Endodermal cell (in vitro differentiated cells): ENCODE measurements at regions not wholly inside any gene's neighbourhood (a gene's known extent, or its start where the extent isn't known, plus 50 kb on each side); places are given as distances from the start of the nearest gene placed in this dataset.

Source experiments
- DNase-seq: peaks from one replicate; pipeline ENCODE4 v3.0.0-alpha.2; 2017
- H3K27ac ChIP-seq: 2 replicates; pipeline ENCODE4 v1.5.1; 2013; ENCODE audit warnings: mild to moderate bottlenecking, low read depth, low read length, moderate library complexity
- H3K27me3 ChIP-seq: 2 replicates; pipeline ENCODE4 v1.6.1; 2013; ENCODE audit warnings: mild to moderate bottlenecking, low read length, moderate library complexity; ENCODE audit not compliant: insufficient read depth, control insufficient read depth, poor library complexity, severe bottlenecking
- H3K36me3 ChIP-seq: 2 replicates; pipeline ENCODE4 v1.7.0; 2013; ENCODE audit warnings: mild to moderate bottlenecking, low read length, moderate library complexity; ENCODE audit not compliant: control insufficient read depth, insufficient read depth
- H3K4me1 ChIP-seq: one replicate; pipeline ENCODE4 v1.7.0; 2013; ENCODE audit warnings: low read length; ENCODE audit not compliant: control insufficient read depth, insufficient read depth
- H3K4me3 ChIP-seq: 2 replicates; pipeline ENCODE4 v1.5.1; 2013; ENCODE audit warnings: mild to moderate bottlenecking, low read length, moderate library complexity
- H3K9ac ChIP-seq: 2 replicates; pipeline ENCODE4 v1.6.1; 2013; ENCODE audit warnings: mild to moderate bottlenecking, low read length, moderate library complexity; ENCODE audit not compliant: poor library complexity, severe bottlenecking; ENCODE audit errors: extremely low read depth
- H3K9me3 ChIP-seq: 2 replicates; pipeline ENCODE4 v1.6.1; 2013; ENCODE audit warnings: mild to moderate bottlenecking, low read length, moderate library complexity; ENCODE audit not compliant: control insufficient read depth
- H3K27ac Mint-ChIP-seq: 2 replicates; pipeline ENCODE4 v1.8.0; 2020; ENCODE audit warnings: mixed read lengths
- H3K27me3 Mint-ChIP-seq: 2 replicates; pipeline ENCODE4 v1.8.0; 2021; ENCODE audit warnings: mild to moderate bottlenecking, mixed read lengths; ENCODE audit not compliant: insufficient read depth
- H3K36me3 Mint-ChIP-seq: 2 replicates; pipeline ENCODE4 v1.8.0; 2020; ENCODE audit warnings: low read depth, mixed read lengths
- H3K4me1 Mint-ChIP-seq: 2 replicates; pipeline ENCODE4 v1.8.0; 2020; ENCODE audit warnings: mixed read lengths
- H3K4me3 Mint-ChIP-seq: 2 replicates; pipeline ENCODE4 v1.8.0; 2020; ENCODE audit warnings: mild to moderate bottlenecking, moderate library complexity, mixed read lengths
- H3K9me3 Mint-ChIP-seq: 2 replicates; pipeline ENCODE4 v1.8.0; 2020; ENCODE audit warnings: mild to moderate bottlenecking, mixed read lengths
- CTCF ChIP-seq: fragments of 200-600 bp; sonication (generic); conservative IDR thresholded peaks from 2 replicates; pipeline ENCODE4 v1.5.0; 2021; ENCODE audit warnings: antibody characterized with exemption, mild to moderate bottlenecking
- WGBS, 2 experiments: methylation state at CpG; one replicate each; pipeline versions ENCODE4 v1.1.5 to v1.1.7; 2013; ENCODE audit warnings: missing lambda C conversion rate in 2 of 2, mixed read lengths in 1 of 2; ENCODE audit not compliant: insufficient coverage in 1 of 2, insufficient read length in 1 of 2; 5-methylcytosine and 5-hydroxymethylcytosine counted together

DNA sequence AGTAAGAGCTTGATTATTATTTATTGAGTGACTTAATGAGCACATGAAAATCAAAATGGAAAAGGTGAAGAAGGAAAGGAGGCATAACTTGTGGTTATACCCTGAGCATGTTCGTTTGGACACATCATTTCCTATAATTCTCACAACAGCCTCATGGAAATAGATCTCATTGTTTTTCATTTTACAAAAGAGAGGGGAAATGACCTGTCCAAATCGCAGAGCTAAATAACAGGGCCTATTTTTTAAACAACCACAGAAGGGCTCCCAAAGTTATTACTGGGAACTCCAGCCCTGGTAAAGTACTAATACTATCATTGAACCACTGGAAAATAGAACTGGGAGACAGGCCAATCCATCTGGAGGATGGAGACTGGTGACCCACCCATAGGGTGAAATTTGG lies 317.7 kb upstream of the C16orf82 start:
- H3K4me3 Mint-ChIP-seq = no peak overlapping the region
- peaks cover 2% of the 10 kb centered on the region for H3K4me1 ChIP-seq
- peaks cover 99% of the 10 kb centered on the region for H3K27me3 Mint-ChIP-seq
- no peaks in the 10 kb centered on the region for H3K36me3 Mint-ChIP-seq
- no peak for DNase-seq
- peaks cover 11% of the 10 kb centered on the region for H3K4me1 Mint-ChIP-seq
- H3K36me3 ChIP-seq = no peaks in the 10 kb centered on the region
- peaks cover 72% of the 10 kb centered on the region for H3K27me3 ChIP-seq
- H3K9ac ChIP-seq = no peak overlapping the region
- no peak for TF ChIP-seq CTCF
- H3K27ac Mint-ChIP-seq = no peak overlapping the region
- no peaks in the 10 kb centered on the region for H3K9me3 ChIP-seq
- WGBS, 2 experiments = 93 to 100% methylated on average over 1 to 2 of the region's 2 CpGs
- H3K9me3 Mint-ChIP-seq = no peaks in the 10 kb centered on the region
- no peak overlapping the region for H3K27ac ChIP-seq
- no peak overlapping the region for H3K4me3 ChIP-seq

DNA sequence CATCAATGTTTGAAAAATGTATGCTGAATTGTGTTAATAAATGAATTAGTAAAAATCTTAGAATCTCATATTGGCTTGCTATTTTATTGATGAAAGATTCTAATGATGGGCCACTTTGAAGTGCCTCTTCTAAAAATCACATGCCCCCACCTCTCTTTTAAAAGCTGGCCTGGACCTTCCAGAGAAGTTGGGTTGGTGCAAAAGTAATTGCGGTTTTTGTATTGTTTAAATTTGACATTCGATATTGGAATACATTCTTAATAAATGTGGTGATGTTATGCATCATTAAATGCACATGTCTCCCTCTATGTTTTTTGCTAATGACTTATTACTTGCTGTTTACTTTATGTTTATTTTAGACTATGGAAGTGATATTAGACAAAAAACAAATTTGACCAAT lies 314.6 kb upstream of the C16orf82 start:
- Histone ChIP-seq H3K27ac (no peak overlapping the region), H3K36me3 (no peaks in the 10 kb centered on the region), H3K9ac (no peak overlapping the region), H3K4me1 (peaks cover 2% of the 10 kb centered on the region), H3K9me3 (no peaks in the 10 kb centered on the region), H3K4me3 (no peak overlapping the region), H3K27me3 (peaks cover 74% of the 10 kb centered on the region)
- Mint-ChIP-seq H3K4me3 (no peak overlapping the region), H3K9me3 (peaks cover 4% of the 10 kb centered on the region), H3K36me3 (no peaks in the 10 kb centered on the region), H3K27me3 (peaks cover 91% of the 10 kb centered on the region), H3K27ac (no peak overlapping the region), H3K4me1 (peaks cover 11% of the 10 kb centered on the region)
- 100% methylated on average over 2 of the region's 2 CpGs; no CpG with 5 or more reads in 1 of the 2 experiments for WGBS, 2 experiments
- TF ChIP-seq CTCF = no peak
- no peak for DNase-seq

- no peaks in the 10 kb centered on the region for H3K9me3 ChIP-seq
- no peaks in the 10 kb centered on the region for H3K36me3 ChIP-seq
- H3K9me3 Mint-ChIP-seq = peaks cover 24% of the 10 kb centered on the region
- 67% methylated on average over 1 of the region's 1 CpG; no CpG with 5 or more reads in 1 of the 2 experiments for WGBS, 2 experiments
- H3K9ac ChIP-seq = no peak overlapping the region
- no peak for DNase-seq
- H3K27me3 ChIP-seq = peaks cover 54% of the 10 kb centered on the region
- H3K27ac ChIP-seq = no peak overlapping the region
- H3K4me3 Mint-ChIP-seq = no peak overlapping the region
- H3K4me1 Mint-ChIP-seq = no peaks in the 10 kb centered on the region
- H3K27ac Mint-ChIP-seq = no peak overlapping the region
- no peak overlapping the region for H3K4me3 ChIP-seq
- no peaks in the 10 kb centered on the region for H3K4me1 ChIP-seq
- H3K36me3 Mint-ChIP-seq = no peaks in the 10 kb centered on the region
- no peak for TF ChIP-seq CTCF
- peaks cover 59% of the 10 kb centered on the region for H3K27me3 Mint-ChIP-seq
Observed at GRCh38 chr16:26756633-26757032, 310.1 kb upstream of the C16orf82 start.
